ENCODE measurements at regions not wholly inside any gene's neighbourhood (a gene's known extent, or its start where the extent isn't known, plus 50 kb on each side); places are given as distances from the start of the nearest gene placed in this dataset.

GRCh38 chr1:232459826-232460225 is 170.1 kb downstream of the SIPA1L2 start:
- H3F3A ChIP-seq (ENCODE audit: insufficient read depth, low read length, poor library complexity, severe bottlenecking), result no peaks in the 10 kb centered on the region
- H3K4me3 ChIP-seq (ENCODE audit: low read length), result no peak overlapping the region
- TF ChIP-seq, protein P1, sequence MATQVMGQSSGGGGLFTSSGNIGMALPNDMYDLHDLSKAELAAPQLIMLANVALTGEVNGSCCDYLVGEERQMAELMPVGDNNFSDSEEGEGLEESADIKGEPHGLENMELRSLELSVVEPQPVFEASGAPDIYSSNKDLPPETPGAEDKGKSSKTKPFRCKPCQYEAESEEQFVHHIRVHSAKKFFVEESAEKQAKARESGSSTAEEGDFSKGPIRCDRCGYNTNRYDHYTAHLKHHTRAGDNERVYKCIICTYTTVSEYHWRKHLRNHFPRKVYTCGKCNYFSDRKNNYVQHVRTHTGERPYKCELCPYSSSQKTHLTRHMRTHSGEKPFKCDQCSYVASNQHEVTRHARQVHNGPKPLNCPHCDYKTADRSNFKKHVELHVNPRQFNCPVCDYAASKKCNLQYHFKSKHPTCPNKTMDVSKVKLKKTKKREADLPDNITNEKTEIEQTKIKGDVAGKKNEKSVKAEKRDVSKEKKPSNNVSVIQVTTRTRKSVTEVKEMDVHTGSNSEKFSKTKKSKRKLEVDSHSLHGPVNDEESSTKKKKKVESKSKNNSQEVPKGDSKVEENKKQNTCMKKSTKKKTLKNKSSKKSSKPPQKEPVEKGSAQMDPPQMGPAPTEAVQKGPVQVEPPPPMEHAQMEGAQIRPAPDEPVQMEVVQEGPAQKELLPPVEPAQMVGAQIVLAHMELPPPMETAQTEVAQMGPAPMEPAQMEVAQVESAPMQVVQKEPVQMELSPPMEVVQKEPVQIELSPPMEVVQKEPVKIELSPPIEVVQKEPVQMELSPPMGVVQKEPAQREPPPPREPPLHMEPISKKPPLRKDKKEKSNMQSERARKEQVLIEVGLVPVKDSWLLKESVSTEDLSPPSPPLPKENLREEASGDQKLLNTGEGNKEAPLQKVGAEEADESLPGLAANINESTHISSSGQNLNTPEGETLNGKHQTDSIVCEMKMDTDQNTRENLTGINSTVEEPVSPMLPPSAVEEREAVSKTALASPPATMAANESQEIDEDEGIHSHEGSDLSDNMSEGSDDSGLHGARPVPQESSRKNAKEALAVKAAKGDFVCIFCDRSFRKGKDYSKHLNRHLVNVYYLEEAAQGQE (IDR thresholded peaks at IDR 0.05; ENCODE audit: borderline replicate concordance), result no peak
- no peak for TF ChIP-seq EZH2 (IDR thresholded peaks at IDR 0.05; ENCODE audit: borderline replicate concordance, insufficient read depth, low read length, poor library complexity, severe bottlenecking)
- H3K9me3 ChIP-seq (ENCODE audit: low read length), result no peaks in the 10 kb centered on the region
- H3K27ac ChIP-seq (ENCODE audit: low read length), result no peak overlapping the region
- no peaks in the 10 kb centered on the region for H3K79me2 ChIP-seq (replicated peaks; ENCODE audit: insufficient read depth, low read length)
- H3K9ac ChIP-seq (ENCODE audit: low read length), result no peak overlapping the region
- no peaks in the 10 kb centered on the region for H3K27me3 ChIP-seq (ENCODE audit: insufficient read depth, low read depth, low read length)
- H3K9me2 ChIP-seq (ENCODE audit: insufficient read depth, low read length), result no peaks in the 10 kb centered on the region
- no peaks in the 10 kb centered on the region for H3K36me3 ChIP-seq (ENCODE audit: insufficient read depth, low read length)
- no peaks in the 10 kb centered on the region for H4K20me1 ChIP-seq (ENCODE audit: insufficient read depth)
- no peak overlapping the region for H3K4me2 ChIP-seq (ENCODE audit: low read length)
- H2AFZ ChIP-seq (ENCODE audit: low read depth, low read length), result no peak overlapping the region

- H3F3A ChIP-seq (ENCODE audit: insufficient read depth, low read length, poor library complexity, severe bottlenecking), result no peaks in the 10 kb centered on the region
- no peak overlapping the region for H3K4me2 ChIP-seq (ENCODE audit: low read length)
Measured at GRCh38 chr1:232459087-232459486, 170.8 kb downstream of the SIPA1L2 start.

More at GRCh38 chr1:232459087-232459486, 170.8 kb downstream of the SIPA1L2 start:
- no peaks in the 10 kb centered on the region for H3K79me2 ChIP-seq (replicated peaks; ENCODE audit: insufficient read depth, low read length)
- no peak overlapping the region for H3K4me3 ChIP-seq (ENCODE audit: low read length)
- H3K36me3 ChIP-seq (ENCODE audit: insufficient read depth, low read length), result no peaks in the 10 kb centered on the region
- H3K27ac ChIP-seq (ENCODE audit: low read length), result no peak overlapping the region
- no peak overlapping the region for H3K9ac ChIP-seq (ENCODE audit: low read length)
- H3K9me2 ChIP-seq (ENCODE audit: insufficient read depth, low read length), result no peaks in the 10 kb centered on the region
- no peak overlapping the region for H2AFZ ChIP-seq (ENCODE audit: low read depth, low read length)
- H3K27me3 ChIP-seq (ENCODE audit: insufficient read depth, low read depth, low read length), result no peaks in the 10 kb centered on the region
- TF ChIP-seq MXI1 (conservative IDR thresholded peaks at IDR 0.05; ENCODE audit: poor library complexity, severe bottlenecking), result no peak
- no peak for TF ChIP-seq RAD21 (conservative IDR thresholded peaks at IDR 0.05)
- no peak for TF ChIP-seq EP300 (conservative IDR thresholded peaks at IDR 0.05; ENCODE audit: poor library complexity, severe bottlenecking)
- no peak for TF ChIP-seq SMC3 (conservative IDR thresholded peaks at IDR 0.05; ENCODE audit: poor library complexity)
- no peak for TF ChIP-seq CTCF (IDR thresholded peaks at IDR 0.05; ENCODE audit: poor library complexity, severe bottlenecking)
- no peak for TF ChIP-seq EZH2 (IDR thresholded peaks at IDR 0.05; ENCODE audit: borderline replicate concordance, insufficient read depth, low read length, poor library complexity, severe bottlenecking)
- no peak for TF ChIP-seq TAF1 (IDR thresholded peaks at IDR 0.05; ENCODE audit: low read depth)
- TF ChIP-seq, protein P1 (IDR thresholded peaks at IDR 0.05; ENCODE audit: borderline replicate concordance), result no peak
- no peak for TF ChIP-seq POLR2AphosphoS5 (IDR thresholded peaks at IDR 0.05)
- no peaks in the 10 kb centered on the region for H3K9me3 ChIP-seq (ENCODE audit: low read length)
- no peaks in the 10 kb centered on the region for H4K20me1 ChIP-seq (ENCODE audit: insufficient read depth)
